ENCODE measurements at regions not wholly inside any gene's neighbourhood (a gene's known extent, or its start where the extent isn't known, plus 50 kb on each side); places are given as distances from the start of the nearest gene placed in this dataset.

- Histone ChIP-seq H3K36me3 (replicated peaks in 1 of 2; ENCODE audit: control insufficient read depth in 2 of 2, insufficient read depth in 2 of 2, low read length in 2 of 2) (no peaks in the 10 kb centered on the region), H4K91ac (ENCODE audit: low read depth, low read length, poor library complexity) (no peak overlapping the region), H2AFZ (ENCODE audit: low read length) (peak overlapping the region; percentile 68), H3K18ac (ENCODE audit: low read length) (peak overlapping the region; percentile 5), H3K4me1 (ENCODE audit: control insufficient read depth in 2 of 2, insufficient read depth in 1 of 2, low read depth in 1 of 2, low read length in 2 of 2) (peaks cover 11 to 20% of the 10 kb centered on the region in 2 donors), H3K27me3 (ENCODE audit: control insufficient read depth in 3 of 3, insufficient read depth in 3 of 3, low read depth in 1 of 3, low read length in 3 of 3) (peaks cover 0 to 7% (median 0%) of the 10 kb centered on the region in 3 experiments), H3K23ac (ENCODE audit: low read depth, low read length, poor library complexity) (no peak overlapping the region), H3K4me2 (ENCODE audit: insufficient read depth, low read length, poor library complexity, severe bottlenecking) (no peak overlapping the region), H2BK120ac (ENCODE audit: low read depth, low read length) (no peak overlapping the region), H4K8ac (ENCODE audit: low read depth, low read length) (no peak overlapping the region), H3K79me1 (ENCODE audit: low read depth, low read length) (no peaks in the 10 kb centered on the region), H3K9ac (ENCODE audit: low read depth, low read length, poor library complexity) (no peak overlapping the region), H2BK5ac (ENCODE audit: low read length) (no peak overlapping the region), H3K9me3 (replicated peaks in 1 of 2; ENCODE audit: control insufficient read depth in 2 of 2, insufficient read depth in 1 of 2, low read depth in 1 of 2, low read length in 2 of 2) (peaks cover 3 to 6% of the 10 kb centered on the region in 2 donors), H2BK12ac (ENCODE audit: low read length) (no peak overlapping the region), H2AK5ac (ENCODE audit: low read depth, low read length) (no peak overlapping the region), H2BK15ac (ENCODE audit: low read length) (no peak overlapping the region), H3K4me3 (ENCODE audit: low read length in 2 of 2) (no peak overlapping the region), H3K14ac (ENCODE audit: low read length) (no peak overlapping the region), H3K4ac (ENCODE audit: low read length) (no peak overlapping the region), H3K27ac (replicated peaks; ENCODE audit: low read length) (no peak overlapping the region)
- WGBS, 2 donors (ENCODE audit: extremely low coverage in 2 of 2, insufficient read length in 2 of 2, insufficient replicate concordance in 1 of 2): no CpG with 5 or more reads among the region's 11 CpGs
- no peak for DNase-seq (ENCODE audit: low spot score)
These were observed 56.4 kb upstream of the BOD1 start for GRCh38 chr5:173672891-173673290.

- Histone ChIP-seq H2AFZ (ENCODE audit: low read length) (peak overlapping the region; percentile 68), H3K36me3 (replicated peaks in 1 of 2; ENCODE audit: control insufficient read depth in 2 of 2, insufficient read depth in 2 of 2, low read length in 2 of 2) (no peaks in the 10 kb centered on the region), H3K27me3 (ENCODE audit: control insufficient read depth in 3 of 3, insufficient read depth in 3 of 3, low read depth in 1 of 3, low read length in 3 of 3) (peaks cover 0 to 7% (median 0%) of the 10 kb centered on the region in 3 experiments), H3K4me2 (ENCODE audit: insufficient read depth, low read length, poor library complexity, severe bottlenecking) (no peak overlapping the region), H3K9ac (ENCODE audit: low read depth, low read length, poor library complexity) (no peak overlapping the region), H4K8ac (ENCODE audit: low read depth, low read length) (no peak overlapping the region), H3K23ac (ENCODE audit: low read depth, low read length, poor library complexity) (no peak overlapping the region), H3K79me1 (ENCODE audit: low read depth, low read length) (no peaks in the 10 kb centered on the region), H4K91ac (ENCODE audit: low read depth, low read length, poor library complexity) (no peak overlapping the region), H3K4me1 (ENCODE audit: control insufficient read depth in 2 of 2, insufficient read depth in 1 of 2, low read depth in 1 of 2, low read length in 2 of 2) (peaks cover 11 to 20% of the 10 kb centered on the region in 2 donors), H3K9me3 (replicated peaks in 1 of 2; ENCODE audit: control insufficient read depth in 2 of 2, insufficient read depth in 1 of 2, low read depth in 1 of 2, low read length in 2 of 2) (peaks cover 0 to 6% of the 10 kb centered on the region in 2 donors), H2BK12ac (ENCODE audit: low read length) (no peak overlapping the region), H2BK5ac (ENCODE audit: low read length) (no peak overlapping the region), H3K4me3 (ENCODE audit: low read length in 2 of 2) (peak overlapping the region in 1 of 2 donors; percentile 6), H3K4ac (ENCODE audit: low read length) (no peak overlapping the region), H2BK15ac (ENCODE audit: low read length) (no peak overlapping the region), H2AK5ac (ENCODE audit: low read depth, low read length) (no peak overlapping the region), H3K18ac (ENCODE audit: low read length) (peak overlapping the region; percentile 36), H3K14ac (ENCODE audit: low read length) (no peak overlapping the region), H2BK120ac (ENCODE audit: low read depth, low read length) (no peak overlapping the region), H3K27ac (replicated peaks; ENCODE audit: low read length) (no peak overlapping the region)
- WGBS, 2 donors (ENCODE audit: extremely low coverage in 2 of 2, insufficient read length in 2 of 2, insufficient replicate concordance in 1 of 2): no CpG with 5 or more reads among the region's 16 CpGs
- no peak for DNase-seq (ENCODE audit: low spot score)
These were observed 57.0 kb upstream of the BOD1 start for GRCh38 chr5:173673295-173674101.

GRCh38 chr5:173675287-173675996 is 59.0 kb upstream of the BOD1 start:
- no CpG with 5 or more reads among the region's 6 CpGs for WGBS, 2 donors (ENCODE audit: extremely low coverage in 2 of 2, insufficient read length in 2 of 2, insufficient replicate concordance in 1 of 2)
- Histone ChIP-seq H3K9me3 (replicated peaks in 1 of 2; ENCODE audit: control insufficient read depth in 2 of 2, insufficient read depth in 1 of 2, low read depth in 1 of 2, low read length in 2 of 2) (no peaks in the 10 kb centered on the region), H4K91ac (ENCODE audit: low read depth, low read length, poor library complexity) (no peak overlapping the region), H3K4me3 (ENCODE audit: low read length in 2 of 2) (no peak overlapping the region), H2BK15ac (ENCODE audit: low read length) (no peak overlapping the region), H3K4ac (ENCODE audit: low read length) (no peak overlapping the region), H2AFZ (ENCODE audit: low read length) (no peak overlapping the region), H3K27ac (replicated peaks; ENCODE audit: low read length) (no peak overlapping the region), H3K9ac (ENCODE audit: low read depth, low read length, poor library complexity) (no peak overlapping the region), H3K18ac (ENCODE audit: low read length) (no peak overlapping the region), H3K23ac (ENCODE audit: low read depth, low read length, poor library complexity) (no peak overlapping the region), H4K8ac (ENCODE audit: low read depth, low read length) (no peak overlapping the region), H2BK5ac (ENCODE audit: low read length) (no peak overlapping the region), H3K14ac (ENCODE audit: low read length) (no peak overlapping the region), H3K79me1 (ENCODE audit: low read depth, low read length) (no peaks in the 10 kb centered on the region), H3K27me3 (ENCODE audit: control insufficient read depth in 3 of 3, insufficient read depth in 3 of 3, low read depth in 1 of 3, low read length in 3 of 3) (peaks cover 0 to 7% (median 0%) of the 10 kb centered on the region in 3 experiments), H3K4me2 (ENCODE audit: insufficient read depth, low read length, poor library complexity, severe bottlenecking) (no peak overlapping the region), H2AK5ac (ENCODE audit: low read depth, low read length) (no peak overlapping the region), H3K36me3 (replicated peaks in 1 of 2; ENCODE audit: control insufficient read depth in 2 of 2, insufficient read depth in 2 of 2, low read length in 2 of 2) (no peaks in the 10 kb centered on the region), H2BK120ac (ENCODE audit: low read depth, low read length) (no peak overlapping the region), H2BK12ac (ENCODE audit: low read length) (no peak overlapping the region), H3K4me1 (ENCODE audit: control insufficient read depth in 2 of 2, insufficient read depth in 1 of 2, low read depth in 1 of 2, low read length in 2 of 2) (peaks cover 9 to 15% of the 10 kb centered on the region in 2 donors)
- no peak for DNase-seq (ENCODE audit: low spot score)

- Histone ChIP-seq H3K36me3 (replicated peaks in 1 of 2; ENCODE audit: control insufficient read depth in 2 of 2, insufficient read depth in 2 of 2, low read length in 2 of 2) (no peaks in the 10 kb centered on the region), H2AK5ac (ENCODE audit: low read depth, low read length) (no peak overlapping the region)
These were observed 59.9 kb upstream of the BOD1 start for GRCh38 chr5:173676375-173676774.

More at GRCh38 chr5:173676375-173676774, 59.9 kb upstream of the BOD1 start:
- Histone ChIP-seq H3K4me3 (ENCODE audit: low read length in 2 of 2) (no peak overlapping the region), H3K4me1 (ENCODE audit: control insufficient read depth in 2 of 2, insufficient read depth in 1 of 2, low read depth in 1 of 2, low read length in 2 of 2) (peaks cover 5 to 15% of the 10 kb centered on the region in 2 donors), H3K9me3 (replicated peaks in 1 of 2; ENCODE audit: control insufficient read depth in 2 of 2, insufficient read depth in 1 of 2, low read depth in 1 of 2, low read length in 2 of 2) (no peaks in the 10 kb centered on the region), H3K23ac (ENCODE audit: low read depth, low read length, poor library complexity) (no peak overlapping the region), H3K9ac (ENCODE audit: low read depth, low read length, poor library complexity) (no peak overlapping the region), H4K91ac (ENCODE audit: low read depth, low read length, poor library complexity) (no peak overlapping the region), H2BK120ac (ENCODE audit: low read depth, low read length) (no peak overlapping the region), H3K27ac (replicated peaks; ENCODE audit: low read length) (no peak overlapping the region), H4K8ac (ENCODE audit: low read depth, low read length) (no peak overlapping the region), H2BK5ac (ENCODE audit: low read length) (no peak overlapping the region), H2BK15ac (ENCODE audit: low read length) (no peak overlapping the region), H3K4me2 (ENCODE audit: insufficient read depth, low read length, poor library complexity, severe bottlenecking) (no peak overlapping the region), H2AFZ (ENCODE audit: low read length) (no peak overlapping the region), H3K79me1 (ENCODE audit: low read depth, low read length) (no peaks in the 10 kb centered on the region), H3K27me3 (ENCODE audit: control insufficient read depth in 3 of 3, insufficient read depth in 3 of 3, low read depth in 1 of 3, low read length in 3 of 3) (peaks cover 0 to 7% (median 0%) of the 10 kb centered on the region in 3 experiments), H3K4ac (ENCODE audit: low read length) (no peak overlapping the region), H2BK12ac (ENCODE audit: low read length) (no peak overlapping the region), H3K18ac (ENCODE audit: low read length) (no peak overlapping the region), H3K14ac (ENCODE audit: low read length) (no peak overlapping the region)
- no peak for DNase-seq (ENCODE audit: low spot score)
- no CpG with 5 or more reads among the region's 2 CpGs for WGBS, 2 donors (ENCODE audit: extremely low coverage in 2 of 2, insufficient read length in 2 of 2, insufficient replicate concordance in 1 of 2)
